Tibial nerve (tissue), 4 donors: ENCODE measurements at regions not wholly inside any gene's neighbourhood (a gene's known extent, or its start where the extent isn't known, plus 50 kb on each side); places are given as distances from the start of the nearest gene placed in this dataset.

Experiments used
- DNase-seq, 2 donors: peaks; one replicate each; pipeline ENCODE4 v3.0.0-alpha.2; 2019; ENCODE audit warnings: low spot score in 2 of 2
- H3K27ac ChIP-seq, 4 donors: fragments of 200-600 bp; sonication (generic) in 3 of 4; one replicate each; pipeline ENCODE4 v1.5.1; 2017 to 2019; ENCODE audit warnings: mild to moderate bottlenecking in 1 of 4
- H3K27me3 ChIP-seq, 2 donors: fragments of 200-600 bp; sonication (generic) in 1 of 2; one replicate each; pipeline versions ENCODE4 v1.5.1 to v1.6.0; 2017 to 2019
- H3K36me3 ChIP-seq, 3 donors: fragments of 200-600 bp; sonication (generic); one replicate each; pipeline ENCODE4 v1.5.1; 2018 to 2019
- H3K4me1 ChIP-seq, 4 donors: fragments of 200-600 bp; sonication (generic) in 3 of 4; one replicate each; pipeline ENCODE4 v1.5.1; 2017 to 2019
- H3K4me3 ChIP-seq, 4 donors: fragments of 200-600 bp; sonication (generic) in 3 of 4; one replicate each; pipeline ENCODE4 v1.5.1; 2017 to 2019; ENCODE audit warnings: mild to moderate bottlenecking in 1 of 4, moderate library complexity in 1 of 4
- H3K9me3 ChIP-seq, 4 donors: fragments of 200-600 bp; sonication (generic) in 3 of 4; one replicate each; pipeline ENCODE4 v1.5.1; 2017 to 2019
- CTCF ChIP-seq, 5 experiments: fragments of 200-600 bp in 3 of 5; fragments of 450-650 bp in 2 of 5; sonication (generic) in 3 of 5; IDR thresholded peaks; one replicate each; pipeline ENCODE4 v1.5.1; 2016 to 2019; ENCODE audit warnings: antibody characterized with exemption in 5 of 5, mild to moderate bottlenecking in 3 of 5, moderate library complexity in 2 of 5
- EP300 ChIP-seq, 2 donors: sonication (generic); formaldehyde crosslinking; IDR thresholded peaks; one replicate each; pipeline ENCODE4 v1.6.1; 2017; ENCODE audit warnings: antibody characterized with exemption in 2 of 2, mild to moderate bottlenecking in 1 of 2
- POLR2A ChIP-seq, 2 donors: fragments of 450-650 bp; IDR thresholded peaks; one replicate each; pipeline ENCODE4 v1.6.1; 2017; ENCODE audit warnings: antibody characterized with exemption in 2 of 2, mild to moderate bottlenecking in 2 of 2, moderate library complexity in 2 of 2
- WGBS, 2 donors: methylation state at CpG; one replicate each; pipeline ENCODE4 v1.1.5; 2018; 5-methylcytosine and 5-hydroxymethylcytosine counted together

- Histone ChIP-seq H3K9me3 (peaks cover 0 to 5% (median 0%) of the 10 kb centered on the region in 4 donors), H3K36me3 (no peaks in the 10 kb centered on the region), H3K4me1 (no peaks in the 10 kb centered on the region), H3K27ac (no peak overlapping the region), H3K27me3 (no peaks in the 10 kb centered on the region), H3K4me3 (no peak overlapping the region)
- 88 to 89% methylated on average over 6 of the region's 6 CpGs for WGBS, 2 donors
- no peak for TF ChIP-seq POLR2A (IDR thresholded peaks at IDR 0.05)
- no peak for TF ChIP-seq EP300 (IDR thresholded peaks at IDR 0.05)
- no peak for TF ChIP-seq CTCF (IDR thresholded peaks at IDR 0.05)
- DNase-seq = no peak
Observed at GRCh38 chr4:179543771-179544170, 2101.5 kb upstream of the AGA start.

GRCh38 chr4:179544496-179544895 lies 2102.3 kb upstream of the AGA start:
- Histone ChIP-seq H3K4me3 (no peak overlapping the region), H3K27me3 (no peaks in the 10 kb centered on the region), H3K27ac (no peak overlapping the region), H3K4me1 (no peaks in the 10 kb centered on the region), H3K36me3 (no peaks in the 10 kb centered on the region), H3K9me3 (peaks cover 0 to 5% (median 0%) of the 10 kb centered on the region in 4 donors)
- 90 to 96% methylated on average over 1 of the region's 1 CpG for WGBS, 2 donors
- TF ChIP-seq POLR2A (IDR thresholded peaks at IDR 0.05) (no peak), CTCF (IDR thresholded peaks at IDR 0.05) (no peak), EP300 (IDR thresholded peaks at IDR 0.05) (no peak)
- no peak for DNase-seq

GRCh38 chr4:179552131-179552530 lies 2109.9 kb upstream of the AGA start:
- no peak overlapping the region for H3K4me3 ChIP-seq
- no peaks in the 10 kb centered on the region for H3K36me3 ChIP-seq
- WGBS, 2 donors = 62 to 66% methylated on average over 2 of the region's 2 CpGs
- no peaks in the 10 kb centered on the region for H3K4me1 ChIP-seq
- TF ChIP-seq POLR2A (IDR thresholded peaks at IDR 0.05) = no peak
- no peak for TF ChIP-seq CTCF (IDR thresholded peaks at IDR 0.05)
- TF ChIP-seq EP300 (IDR thresholded peaks at IDR 0.05) = no peak
- H3K27me3 ChIP-seq = no peaks in the 10 kb centered on the region
- H3K9me3 ChIP-seq = peaks cover 0 to 5% (median 0%) of the 10 kb centered on the region in 4 donors
- no peak for DNase-seq
- no peak overlapping the region for H3K27ac ChIP-seq

- DNase-seq = no peak
- WGBS, 2 donors = 74% methylated on average over 4 of the region's 4 CpGs
- Histone ChIP-seq H3K27ac (no peak overlapping the region), H3K4me3 (no peak overlapping the region), H3K9me3 (no peaks in the 10 kb centered on the region), H3K36me3 (no peaks in the 10 kb centered on the region), H3K4me1 (no peaks in the 10 kb centered on the region), H3K27me3 (no peaks in the 10 kb centered on the region)
- no peak for TF ChIP-seq POLR2A (IDR thresholded peaks at IDR 0.05)
- TF ChIP-seq EP300 (IDR thresholded peaks at IDR 0.05) = no peak
- TF ChIP-seq CTCF (IDR thresholded peaks at IDR 0.05) = no peak
Observed at GRCh38 chr4:179563741-179564140, 2121.5 kb upstream of the AGA start.

- WGBS, 2 donors = 50 to 87% methylated on average over 2 of the region's 2 CpGs
- TF ChIP-seq POLR2A (IDR thresholded peaks at IDR 0.05) (no peak), EP300 (IDR thresholded peaks at IDR 0.05) (no peak), CTCF (IDR thresholded peaks at IDR 0.05) (no peak)
- no peak for DNase-seq
- Histone ChIP-seq H3K36me3 (no peaks in the 10 kb centered on the region), H3K27me3 (no peaks in the 10 kb centered on the region), H3K4me1 (no peaks in the 10 kb centered on the region), H3K27ac (no peak overlapping the region), H3K4me3 (no peak overlapping the region), H3K9me3 (peaks cover 0 to 3% (median 0%) of the 10 kb centered on the region in 4 donors)
Observed at GRCh38 chr4:179569549-179569948, 2127.3 kb upstream of the AGA start.
